Neural progenitor cell (in vitro differentiated cells): ENCODE measurements at regions not wholly inside any gene's neighbourhood (a gene's known extent, or its start where the extent isn't known, plus 50 kb on each side); places are given as distances from the start of the nearest gene placed in this dataset.

Experiments used
- EZH2phosphoT487 ChIP-seq: fragments of 200-600 bp; sonication (generic); IDR thresholded peaks from 2 replicates; pipeline ENCODE4 v1.6.1; 2017; ENCODE audit warnings: antibody characterized with exemption
- TF ChIP-seq, protein P1 (sequence below): fragments of 200-600 bp; sonication (generic); IDR thresholded peaks from 2 replicates; pipeline ENCODE4 v1.5.1; 2017; ENCODE audit warnings: antibody characterized with exemption, mild to moderate bottlenecking

DNA sequence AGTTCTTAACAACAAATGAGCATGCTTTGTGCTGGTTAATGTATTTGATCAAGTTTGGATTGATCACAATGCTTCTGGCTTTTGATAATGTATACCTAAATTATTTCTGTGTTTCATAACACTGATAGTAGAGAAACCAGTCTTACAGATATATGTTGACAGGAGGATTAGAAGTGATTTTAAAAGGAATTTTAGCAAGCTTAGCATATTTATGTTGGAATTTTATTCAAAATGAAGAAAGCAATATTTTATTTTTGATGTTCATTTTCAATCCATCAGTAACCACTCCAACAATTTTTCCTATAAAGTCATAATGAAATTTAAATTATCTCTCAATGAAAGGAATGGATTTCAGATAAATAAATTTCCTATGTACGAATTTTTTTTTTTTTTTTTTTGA lies 291.8 kb downstream of the HHIPL2 start:
- TF ChIP-seq, protein P1, sequence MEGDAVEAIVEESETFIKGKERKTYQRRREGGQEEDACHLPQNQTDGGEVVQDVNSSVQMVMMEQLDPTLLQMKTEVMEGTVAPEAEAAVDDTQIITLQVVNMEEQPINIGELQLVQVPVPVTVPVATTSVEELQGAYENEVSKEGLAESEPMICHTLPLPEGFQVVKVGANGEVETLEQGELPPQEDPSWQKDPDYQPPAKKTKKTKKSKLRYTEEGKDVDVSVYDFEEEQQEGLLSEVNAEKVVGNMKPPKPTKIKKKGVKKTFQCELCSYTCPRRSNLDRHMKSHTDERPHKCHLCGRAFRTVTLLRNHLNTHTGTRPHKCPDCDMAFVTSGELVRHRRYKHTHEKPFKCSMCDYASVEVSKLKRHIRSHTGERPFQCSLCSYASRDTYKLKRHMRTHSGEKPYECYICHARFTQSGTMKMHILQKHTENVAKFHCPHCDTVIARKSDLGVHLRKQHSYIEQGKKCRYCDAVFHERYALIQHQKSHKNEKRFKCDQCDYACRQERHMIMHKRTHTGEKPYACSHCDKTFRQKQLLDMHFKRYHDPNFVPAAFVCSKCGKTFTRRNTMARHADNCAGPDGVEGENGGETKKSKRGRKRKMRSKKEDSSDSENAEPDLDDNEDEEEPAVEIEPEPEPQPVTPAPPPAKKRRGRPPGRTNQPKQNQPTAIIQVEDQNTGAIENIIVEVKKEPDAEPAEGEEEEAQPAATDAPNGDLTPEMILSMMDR: no peak
- TF ChIP-seq EZH2phosphoT487: no peak
